ENCODE measurements at regions not wholly inside any gene's neighbourhood (a gene's known extent, or its start where the extent isn't known, plus 50 kb on each side); places are given as distances from the start of the nearest gene placed in this dataset.

- TF ChIP-seq, protein P1, sequence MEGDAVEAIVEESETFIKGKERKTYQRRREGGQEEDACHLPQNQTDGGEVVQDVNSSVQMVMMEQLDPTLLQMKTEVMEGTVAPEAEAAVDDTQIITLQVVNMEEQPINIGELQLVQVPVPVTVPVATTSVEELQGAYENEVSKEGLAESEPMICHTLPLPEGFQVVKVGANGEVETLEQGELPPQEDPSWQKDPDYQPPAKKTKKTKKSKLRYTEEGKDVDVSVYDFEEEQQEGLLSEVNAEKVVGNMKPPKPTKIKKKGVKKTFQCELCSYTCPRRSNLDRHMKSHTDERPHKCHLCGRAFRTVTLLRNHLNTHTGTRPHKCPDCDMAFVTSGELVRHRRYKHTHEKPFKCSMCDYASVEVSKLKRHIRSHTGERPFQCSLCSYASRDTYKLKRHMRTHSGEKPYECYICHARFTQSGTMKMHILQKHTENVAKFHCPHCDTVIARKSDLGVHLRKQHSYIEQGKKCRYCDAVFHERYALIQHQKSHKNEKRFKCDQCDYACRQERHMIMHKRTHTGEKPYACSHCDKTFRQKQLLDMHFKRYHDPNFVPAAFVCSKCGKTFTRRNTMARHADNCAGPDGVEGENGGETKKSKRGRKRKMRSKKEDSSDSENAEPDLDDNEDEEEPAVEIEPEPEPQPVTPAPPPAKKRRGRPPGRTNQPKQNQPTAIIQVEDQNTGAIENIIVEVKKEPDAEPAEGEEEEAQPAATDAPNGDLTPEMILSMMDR (IDR thresholded peaks at IDR 0.05), result no peak
- TF ChIP-seq POLR2A (IDR thresholded peaks at IDR 0.05) (no peak), POLR2AphosphoS5 (IDR thresholded peaks at IDR 0.05) (no peak)
Measured at GRCh38 chr2:194723446-194723845, 933.6 kb upstream of the SLC39A10 start.

All from breast epithelium (tissue), 3 donors.